GM12874 (cell line): ENCODE measurements at regions not wholly inside any gene's neighbourhood (a gene's known extent, or its start where the extent isn't known, plus 50 kb on each side); places are given as distances from the start of the nearest gene placed in this dataset.

Source experiments
- TF ChIP-seq, protein P1 (sequence below): IDR thresholded peaks from 2 replicates; pipeline ENCODE4 v1.5.1; 2011; ENCODE audit warnings: low read depth, mild to moderate bottlenecking, control low read depth, low read length, moderate library complexity; ENCODE audit not compliant: insufficient read depth

DNA sequence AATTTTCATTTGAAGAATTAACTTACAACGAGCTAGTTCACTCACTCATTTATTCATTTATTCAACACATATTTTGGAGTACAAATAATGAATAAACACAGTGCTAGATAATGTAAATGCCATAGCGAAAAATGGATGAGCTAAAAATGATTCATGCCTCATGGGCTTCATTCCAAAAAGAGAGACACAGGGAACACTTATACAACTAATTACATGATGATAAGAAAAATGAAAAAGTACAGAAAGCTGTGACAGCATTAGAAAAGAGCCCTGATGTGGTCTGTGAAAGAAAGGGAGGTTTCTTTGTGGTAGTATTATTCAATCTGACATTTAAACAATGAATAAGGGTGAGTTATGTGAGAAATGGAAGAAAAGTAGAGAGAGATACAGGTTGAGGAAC lies 726.4 kb downstream of the AMY1C start:
- TF ChIP-seq, protein P1, sequence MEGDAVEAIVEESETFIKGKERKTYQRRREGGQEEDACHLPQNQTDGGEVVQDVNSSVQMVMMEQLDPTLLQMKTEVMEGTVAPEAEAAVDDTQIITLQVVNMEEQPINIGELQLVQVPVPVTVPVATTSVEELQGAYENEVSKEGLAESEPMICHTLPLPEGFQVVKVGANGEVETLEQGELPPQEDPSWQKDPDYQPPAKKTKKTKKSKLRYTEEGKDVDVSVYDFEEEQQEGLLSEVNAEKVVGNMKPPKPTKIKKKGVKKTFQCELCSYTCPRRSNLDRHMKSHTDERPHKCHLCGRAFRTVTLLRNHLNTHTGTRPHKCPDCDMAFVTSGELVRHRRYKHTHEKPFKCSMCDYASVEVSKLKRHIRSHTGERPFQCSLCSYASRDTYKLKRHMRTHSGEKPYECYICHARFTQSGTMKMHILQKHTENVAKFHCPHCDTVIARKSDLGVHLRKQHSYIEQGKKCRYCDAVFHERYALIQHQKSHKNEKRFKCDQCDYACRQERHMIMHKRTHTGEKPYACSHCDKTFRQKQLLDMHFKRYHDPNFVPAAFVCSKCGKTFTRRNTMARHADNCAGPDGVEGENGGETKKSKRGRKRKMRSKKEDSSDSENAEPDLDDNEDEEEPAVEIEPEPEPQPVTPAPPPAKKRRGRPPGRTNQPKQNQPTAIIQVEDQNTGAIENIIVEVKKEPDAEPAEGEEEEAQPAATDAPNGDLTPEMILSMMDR, result no peak

DNA sequence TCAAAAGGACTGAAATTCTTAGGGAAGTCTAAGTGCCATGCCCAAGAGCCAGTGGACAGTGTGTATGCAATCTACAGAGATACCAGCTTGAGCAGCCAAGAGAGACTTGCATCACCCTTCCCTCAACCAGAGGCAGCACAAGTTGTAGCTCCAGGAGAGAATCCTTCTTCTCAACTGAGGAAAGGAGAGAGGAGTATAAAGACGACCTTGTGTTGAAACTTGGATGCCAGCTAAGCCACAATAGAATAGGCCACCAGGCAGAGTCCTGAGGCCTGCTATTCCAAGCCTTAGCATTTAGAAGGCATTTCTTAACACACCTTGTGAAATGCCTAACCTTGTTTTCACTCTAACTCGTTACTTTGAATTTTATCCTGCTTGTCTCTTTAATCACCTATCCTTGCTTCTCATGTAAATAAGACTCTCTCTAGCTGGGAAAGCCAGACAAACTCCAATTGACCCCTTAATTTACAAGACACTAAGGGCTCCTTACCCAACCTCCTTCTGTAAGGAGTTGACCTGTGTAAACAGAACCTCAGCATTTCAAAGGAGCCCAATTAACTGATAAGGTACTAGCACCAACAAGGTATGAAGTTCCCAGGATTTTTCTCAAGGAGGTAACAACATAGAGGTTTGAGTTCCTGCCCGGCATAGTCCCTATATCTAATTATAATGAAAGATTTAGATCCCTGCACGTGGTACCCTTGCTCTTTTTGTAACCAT lies 738.8 kb downstream of the AMY1C start:
- TF ChIP-seq, protein P1, result no peak

DNA sequence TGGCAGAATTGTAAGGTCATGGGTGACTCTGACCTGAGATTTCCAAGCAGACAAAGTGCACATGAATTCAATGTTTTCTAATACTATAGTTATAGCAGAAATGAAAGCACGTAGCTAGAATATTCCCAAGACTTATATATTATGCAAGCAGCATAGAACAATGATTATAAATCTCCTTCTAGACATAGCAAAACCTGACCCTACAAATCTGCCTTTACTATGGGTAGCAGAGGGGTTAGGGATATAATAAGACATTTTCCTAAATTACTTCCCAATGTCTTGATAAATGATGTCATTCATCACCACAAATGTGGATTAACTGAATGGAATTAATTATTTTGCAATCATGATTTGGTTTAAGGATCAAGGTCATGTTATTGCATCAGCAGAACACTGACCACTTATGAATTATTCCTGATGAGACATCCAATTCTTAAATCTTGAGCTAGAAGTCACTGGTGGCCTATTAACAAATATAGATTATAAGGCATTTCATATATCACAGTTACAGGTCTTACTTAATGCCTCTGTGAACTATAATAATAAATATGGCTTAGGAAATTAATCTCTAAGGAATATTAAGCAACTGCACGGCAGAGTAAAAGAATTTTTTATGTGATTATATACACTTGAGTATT lies 776.6 kb downstream of the AMY1C start:
- TF ChIP-seq, protein P1, result no peak

DNA sequence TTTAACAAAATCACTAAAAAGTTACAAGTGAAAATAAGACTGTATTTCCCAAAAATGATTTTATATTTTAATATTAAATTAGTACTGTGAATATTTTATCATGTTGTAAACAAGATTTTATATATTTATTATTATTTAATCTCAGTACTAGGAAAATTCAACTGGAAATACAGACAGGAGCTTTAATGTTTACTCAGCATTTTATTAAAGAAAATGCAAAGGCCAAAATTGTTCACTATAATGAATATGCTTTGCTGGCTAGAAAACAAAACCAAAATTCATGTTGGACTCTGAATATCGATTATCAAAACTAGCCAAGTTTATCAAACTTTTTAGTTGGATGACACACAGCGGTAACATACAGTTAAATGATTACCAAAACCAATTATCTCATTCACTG lies 782.3 kb downstream of the AMY1C start:
- TF ChIP-seq, protein P1, result no peak

DNA sequence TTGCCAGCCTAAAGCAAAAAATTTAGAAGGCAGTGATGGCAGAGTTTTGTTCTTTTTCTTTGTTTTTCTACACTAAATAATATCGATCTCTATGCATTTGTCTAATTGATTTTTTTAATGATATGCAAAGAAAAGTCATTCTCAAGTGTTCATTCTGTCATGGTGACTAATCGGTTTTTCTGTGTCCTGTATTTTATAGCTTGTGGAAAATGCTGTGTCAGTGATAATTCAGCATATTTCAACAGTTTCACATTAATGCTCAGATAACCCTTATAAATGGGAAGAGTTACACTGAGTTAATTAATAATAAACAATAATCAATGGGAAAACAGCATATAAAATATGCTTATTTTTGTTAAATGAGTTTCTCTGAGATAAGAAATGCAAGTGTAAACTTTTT lies 824.9 kb downstream of the AMY1C start:
- TF ChIP-seq, protein P1, result no peak

DNA sequence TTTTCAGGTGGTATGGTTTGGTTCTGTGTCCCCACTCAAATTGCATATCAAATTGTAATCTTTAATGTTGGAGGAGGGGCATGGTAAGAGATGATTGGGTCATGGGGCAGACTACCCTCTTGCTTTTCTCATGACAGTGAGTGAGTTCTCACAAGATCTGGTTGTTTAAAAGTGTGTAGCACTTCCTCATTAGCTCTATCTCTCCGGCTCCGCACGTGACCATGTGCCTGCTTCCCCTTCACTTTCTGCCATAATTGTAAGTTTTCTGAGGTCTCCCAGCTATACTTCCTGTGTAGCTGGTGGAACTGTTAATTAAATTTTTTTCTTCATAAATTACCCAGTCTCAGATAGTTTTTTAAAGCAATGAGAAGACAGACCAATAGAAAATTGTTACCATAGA lies 843.2 kb downstream of the AMY1C start:
- TF ChIP-seq, protein P1, result no peak

DNA sequence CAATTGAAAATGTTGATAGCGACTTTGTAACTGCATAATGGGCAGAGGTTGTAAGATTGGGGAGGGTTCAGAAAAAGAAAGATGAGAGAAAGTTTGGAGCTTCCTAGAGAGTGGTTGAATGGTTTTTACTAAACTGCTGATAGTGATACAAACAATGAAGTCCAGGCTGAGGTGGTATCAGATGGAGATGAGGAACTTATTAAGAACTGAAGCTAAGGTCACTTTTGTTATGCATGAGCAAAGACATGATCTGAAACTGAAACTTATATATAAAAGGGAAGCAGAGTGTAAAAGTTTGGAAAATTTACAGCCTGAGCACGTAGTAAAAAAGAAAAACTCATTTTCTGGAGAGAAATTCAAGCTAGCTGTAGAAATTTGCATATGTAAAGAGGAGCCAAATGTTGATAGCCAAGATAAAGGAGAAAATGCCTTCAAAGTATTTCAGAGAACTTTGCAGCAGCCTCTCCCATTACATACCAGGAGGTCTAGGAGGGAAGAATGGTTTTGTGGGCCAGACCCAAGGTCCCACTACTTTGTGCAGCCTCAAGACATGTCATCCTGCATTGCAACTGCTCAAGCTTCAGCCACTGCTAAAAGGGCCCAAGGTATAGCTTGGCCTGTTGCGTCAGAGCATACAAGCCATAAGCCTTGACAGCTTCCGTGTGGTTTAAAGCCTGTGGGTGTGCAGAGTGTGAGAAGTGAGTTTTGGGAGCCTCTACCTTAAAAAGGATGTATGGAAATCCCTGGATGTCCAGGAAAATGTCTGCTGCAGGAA lies 843.9 kb downstream of the AMY1C start:
- TF ChIP-seq, protein P1, result no peak
